HepG2 (cell line): ENCODE measurements at regions not wholly inside any gene's neighbourhood (a gene's known extent, or its start where the extent isn't known, plus 50 kb on each side); places are given as distances from the start of the nearest gene placed in this dataset.

ENCODE experiments used
- ELF4 ChIP-seq: sonication (generic); formaldehyde crosslinking; IDR thresholded peaks from 2 replicates; pipeline ENCODE4 v1.5.0; 2020; ENCODE audit warnings: missing genetic modification reagents, mild to moderate bottlenecking, moderate library complexity, borderline replicate concordance
- HMGXB4 ChIP-seq, 2 experiments: sonication (generic) in 1 of 2; formaldehyde crosslinking in 1 of 2; IDR thresholded peaks; 2 replicates each; pipeline versions ENCODE4 v1.4.0 to v1.6.1; 2018 to 2020; ENCODE audit warnings: missing genetic modification reagents in 2 of 2, borderline replicate concordance in 1 of 2, low read depth in 1 of 2, mild to moderate bottlenecking in 1 of 2, missing biosample characterization in 1 of 2
- POLR2AphosphoS5 ChIP-seq: IDR thresholded peaks from 2 replicates; pipeline ENCODE4 v1.6.1; 2012; ENCODE audit warnings: low read depth, low read length
- SOX6 ChIP-seq, 2 experiments: fragments of 450-650 bp in 1 of 2; sonication (generic) in 1 of 2; formaldehyde crosslinking in 1 of 2; IDR thresholded peaks; 2 replicates each; pipeline versions ENCODE4 v1.4.0 to v1.6.1; 2017 to 2020; ENCODE audit warnings: antibody characterized with exemption in 1 of 2, mild to moderate bottlenecking in 1 of 2, missing genetic modification reagents in 1 of 2
- ZNF614 ChIP-seq: IDR thresholded peaks from 2 replicates; pipeline ENCODE4 v1.6.1; 2018; ENCODE audit warnings: missing biosample characterization, missing genetic modification reagents, inconsistent platforms, borderline replicate concordance

DNA sequence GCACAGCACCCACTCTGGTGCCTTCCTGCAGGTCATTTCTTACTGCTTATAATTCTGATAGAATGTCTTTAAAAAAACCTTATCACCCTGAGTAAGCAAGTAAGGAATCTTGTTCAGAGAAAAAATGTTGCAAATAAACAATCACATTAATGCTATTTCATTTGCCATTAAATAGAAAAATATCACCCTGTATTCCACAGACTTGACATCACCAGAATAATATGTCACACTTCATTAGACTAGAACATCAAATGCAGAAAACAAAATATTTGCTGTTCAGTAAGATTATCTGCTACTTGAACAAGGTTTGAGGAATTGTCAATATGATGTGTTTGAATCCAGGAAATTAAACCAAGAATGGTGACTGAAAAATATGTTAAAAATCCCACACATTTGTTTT, 236.6 kb upstream of the MMADHC start:
- TF ChIP-seq POLR2AphosphoS5 (no peak), ZNF614 (no peak), HMGXB4 (CRISPR knock-in tag; IDR thresholded peaks at IDR 0.05; ENCODE audit: borderline replicate concordance in 1 of 2, low read depth in 1 of 2) (no peak), ELF4 (CRISPR knock-in tag) (no peak), SOX6 (IDR thresholded peaks at IDR 0.05) (no peak), SOX6 (CRISPR knock-in tag; IDR thresholded peaks at IDR 0.05) (no peak)
